Cerebellar nuclear complex (tissue), 1 donor: ENCODE measurements at regions not wholly inside any gene's neighbourhood (a gene's known extent, or its start where the extent isn't known, plus 50 kb on each side); places are given as distances from the start of the nearest gene placed in this dataset.

ENCODE experiments used
- DNase-seq, 2 experiments: peaks; one replicate each; lab custom pipeline; 2025; lab: John Stamatoyannopoulos, UW

DNA sequence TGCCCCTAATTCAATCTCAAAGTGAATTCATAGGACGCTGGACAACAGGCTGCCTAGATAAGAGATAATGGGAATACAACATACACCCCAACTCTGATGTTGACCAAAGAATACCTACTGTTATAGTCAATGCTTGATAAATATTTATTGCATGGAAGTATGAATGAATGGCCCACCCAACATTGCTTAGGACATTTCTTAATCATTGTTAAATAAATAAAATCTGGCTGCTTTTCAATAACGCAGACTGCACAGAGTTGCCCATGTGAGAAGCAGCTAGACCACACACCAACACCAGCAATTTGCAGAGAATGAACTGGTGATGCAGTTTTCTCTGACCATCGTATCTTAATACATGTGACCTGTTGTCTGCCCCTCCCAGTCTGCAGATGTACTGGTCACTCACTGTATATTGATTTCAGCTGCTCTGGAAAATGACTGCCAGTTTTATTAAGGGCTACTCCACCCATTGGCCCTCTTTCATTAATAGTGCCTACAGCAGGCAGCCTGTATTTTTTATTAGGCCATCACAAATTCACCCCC, 236.2 kb upstream of the WWC1 start:
- no peak for DNase-seq

DNA sequence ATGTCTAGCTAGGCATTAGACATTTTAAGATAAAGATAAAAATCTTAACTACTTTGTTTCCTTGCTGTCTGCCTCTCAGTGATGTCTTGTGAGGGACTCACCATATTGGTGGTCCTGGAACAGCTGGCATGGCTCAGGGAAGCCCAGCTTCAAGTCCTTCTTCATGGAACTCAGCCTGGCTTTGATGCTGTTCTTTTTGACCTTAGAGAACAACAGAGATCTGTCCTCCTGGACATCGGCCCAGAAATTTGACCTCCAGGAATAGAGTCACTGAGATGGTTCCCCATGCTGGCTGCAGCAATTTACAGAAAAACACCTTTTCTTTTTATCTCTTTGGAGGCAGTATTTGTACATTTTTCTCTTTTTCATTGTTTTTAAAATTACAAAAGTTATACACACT, 235.5 kb upstream of the WWC1 start:
- DNase-seq, result no peak

DNA sequence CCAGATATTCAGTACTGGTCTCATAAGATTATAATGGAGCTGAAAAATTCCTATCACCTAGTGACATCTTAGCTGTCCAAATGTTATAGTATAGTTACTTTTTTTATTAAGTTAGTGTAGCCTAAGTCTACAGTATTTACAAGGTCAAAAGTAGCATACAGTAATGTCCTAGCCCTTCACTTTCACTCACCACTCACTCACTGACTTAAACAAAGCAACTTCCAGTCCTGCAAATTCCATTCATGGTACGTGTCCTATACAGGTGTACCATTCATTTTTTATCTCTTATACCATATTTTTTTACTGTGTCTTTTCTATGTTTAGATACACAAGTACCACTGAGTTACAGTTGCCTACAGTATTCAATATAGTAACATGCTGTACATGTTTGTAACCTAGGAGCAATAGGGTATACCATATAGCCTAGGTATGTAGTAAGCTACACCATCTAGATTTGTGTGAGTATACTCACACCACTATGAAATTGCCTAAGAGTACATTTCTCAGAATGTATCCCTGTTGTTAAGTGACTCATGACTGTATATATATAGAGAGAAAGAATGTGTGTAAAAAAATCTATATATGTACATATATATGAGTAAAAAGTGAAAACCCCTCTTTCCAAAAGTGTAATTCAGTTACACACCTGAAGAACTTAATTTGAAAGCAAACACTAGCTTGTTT, 234.8 kb upstream of the WWC1 start:
- DNase-seq, result no peak

DNA sequence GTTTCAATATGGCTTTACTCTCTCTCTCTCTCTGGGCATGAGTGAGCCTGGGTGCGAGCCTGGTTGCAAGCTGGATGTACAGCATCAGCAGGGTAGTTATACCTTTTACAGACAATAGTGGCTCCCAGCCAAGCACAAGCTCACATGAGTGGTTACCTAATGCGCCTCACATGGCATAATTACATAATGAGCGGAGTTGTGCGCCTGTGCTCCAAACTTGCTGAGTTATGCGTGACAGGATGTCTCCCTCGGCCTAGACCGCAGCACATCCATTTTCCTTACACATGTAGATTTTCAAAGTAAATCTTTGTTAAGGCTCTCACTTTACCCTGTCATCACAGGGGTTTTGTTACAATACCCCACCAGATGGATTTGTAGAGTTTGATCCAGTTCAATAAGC, 233.5 kb upstream of the WWC1 start:
- no peak for DNase-seq

DNA sequence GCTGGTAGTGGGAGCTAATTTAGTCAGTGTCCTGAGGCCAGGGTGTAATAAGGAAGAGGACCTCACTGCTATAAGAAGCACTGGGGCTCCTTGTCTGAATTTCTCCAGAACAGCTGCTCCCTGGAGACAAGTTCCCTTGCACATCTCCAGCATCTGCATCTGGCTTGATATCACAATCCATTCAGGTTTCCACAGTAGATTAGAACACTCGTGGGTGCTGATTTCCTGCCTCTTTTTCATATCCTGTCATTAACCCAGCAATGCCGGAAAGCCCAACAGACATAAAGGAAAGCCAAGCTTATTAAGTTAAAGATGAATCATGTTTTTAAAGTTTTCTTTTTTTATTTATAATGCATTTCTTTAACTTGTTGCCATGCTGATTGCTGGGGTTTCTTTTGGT, 232.3 kb upstream of the WWC1 start:
- no peak for DNase-seq

DNA sequence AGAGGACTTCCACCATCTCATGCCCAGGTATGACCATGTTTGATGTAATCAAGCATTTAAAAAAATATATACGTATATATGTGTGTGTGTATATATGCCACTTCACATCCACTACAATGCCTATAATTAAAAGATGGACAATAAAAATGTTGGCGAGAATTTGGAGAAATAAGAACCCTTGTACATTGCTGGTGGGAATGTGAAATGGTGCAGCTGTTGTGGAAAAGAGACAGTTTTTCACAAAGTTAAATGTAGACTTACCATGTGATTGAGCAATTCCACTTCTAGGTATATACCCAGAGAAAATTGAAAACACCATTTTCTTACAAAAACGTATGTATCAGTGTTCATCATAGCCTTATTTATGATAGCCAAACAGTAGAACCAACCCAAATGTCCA, 229.2 kb upstream of the WWC1 start:
- no peak for DNase-seq

DNA sequence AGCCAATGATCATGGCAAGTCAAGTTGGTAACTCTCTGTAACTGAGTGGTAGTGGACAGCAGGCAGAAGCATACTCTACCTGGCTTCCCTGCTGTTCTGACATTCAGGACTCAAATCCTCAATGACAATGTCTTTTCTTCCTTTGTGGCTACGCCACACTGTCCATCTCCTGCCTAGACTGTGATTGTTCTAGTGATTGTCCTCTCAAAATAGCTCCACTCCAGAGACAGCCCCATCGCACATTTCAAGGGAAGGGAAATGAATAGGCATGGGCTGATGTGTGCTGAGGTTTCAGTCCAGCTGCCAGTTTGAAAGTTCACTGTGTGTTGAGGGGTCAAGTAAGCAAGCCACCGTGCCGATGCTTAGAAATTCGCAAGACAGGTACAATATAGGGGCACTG, 227.0 kb upstream of the WWC1 start:
- no peak for DNase-seq

DNA sequence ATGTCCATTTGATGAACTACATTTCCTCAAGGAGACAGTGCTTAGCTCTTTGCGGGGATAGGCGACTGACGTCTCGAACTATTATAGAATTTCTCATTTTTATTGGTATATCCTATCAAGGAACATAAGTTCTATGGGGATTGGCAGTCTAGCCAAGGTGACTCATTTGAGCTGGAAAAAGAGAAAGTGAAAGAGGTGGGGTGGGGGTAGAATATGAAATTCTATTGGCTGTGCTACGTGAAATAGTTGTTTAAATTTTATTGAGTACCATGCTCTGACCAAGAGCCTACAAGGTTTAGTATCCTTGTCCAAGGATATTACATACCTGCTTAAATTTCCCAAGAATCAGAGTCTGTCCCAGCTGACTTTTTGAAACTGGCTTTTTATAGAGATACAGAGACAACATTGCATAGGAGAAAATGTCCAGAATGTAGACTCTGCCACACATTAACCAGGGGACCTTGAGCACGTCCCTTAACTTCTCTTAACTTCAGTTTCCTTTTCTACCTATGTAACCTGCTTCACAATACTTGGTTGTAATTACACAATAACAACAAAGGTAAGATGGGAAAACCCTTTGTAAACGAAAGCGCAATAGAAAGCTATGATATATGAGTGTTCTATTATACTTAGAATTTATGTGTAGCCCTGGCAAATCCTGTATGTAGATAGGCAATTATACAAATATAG, 226.4 kb upstream of the WWC1 start:
- DNase-seq, result no peak

DNA sequence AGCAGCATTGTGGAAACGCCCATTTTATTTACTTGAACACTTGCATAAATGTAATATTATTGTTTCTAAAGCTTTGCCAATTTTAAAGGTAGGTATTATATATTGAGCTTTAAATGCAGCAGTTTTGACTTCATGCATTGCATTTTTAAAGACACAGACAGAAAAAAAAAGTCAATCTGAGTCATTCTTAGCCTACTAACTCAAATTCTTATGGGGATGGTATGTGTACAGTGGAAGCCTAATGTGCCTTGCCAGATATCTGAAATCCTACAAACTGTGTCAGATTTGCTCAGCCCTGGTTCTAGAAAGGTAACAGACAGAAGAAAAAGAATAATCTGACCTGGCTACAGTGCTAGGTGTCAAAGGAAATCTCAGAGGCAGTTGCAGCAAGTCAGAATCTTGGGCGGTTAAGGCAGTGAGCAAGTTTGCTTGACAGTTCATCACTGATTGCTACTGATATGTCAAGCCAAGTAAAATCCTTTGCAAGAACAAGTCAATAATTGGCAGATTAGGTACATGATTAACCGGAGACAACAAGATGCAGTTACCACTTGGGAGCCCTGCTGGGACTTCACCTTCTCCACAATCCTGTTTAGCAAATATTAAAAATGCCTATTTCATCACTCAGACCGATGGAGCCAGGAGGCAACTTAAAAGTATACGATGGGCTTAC, 224.8 kb upstream of the WWC1 start:
- DNase-seq, result no peak

DNA sequence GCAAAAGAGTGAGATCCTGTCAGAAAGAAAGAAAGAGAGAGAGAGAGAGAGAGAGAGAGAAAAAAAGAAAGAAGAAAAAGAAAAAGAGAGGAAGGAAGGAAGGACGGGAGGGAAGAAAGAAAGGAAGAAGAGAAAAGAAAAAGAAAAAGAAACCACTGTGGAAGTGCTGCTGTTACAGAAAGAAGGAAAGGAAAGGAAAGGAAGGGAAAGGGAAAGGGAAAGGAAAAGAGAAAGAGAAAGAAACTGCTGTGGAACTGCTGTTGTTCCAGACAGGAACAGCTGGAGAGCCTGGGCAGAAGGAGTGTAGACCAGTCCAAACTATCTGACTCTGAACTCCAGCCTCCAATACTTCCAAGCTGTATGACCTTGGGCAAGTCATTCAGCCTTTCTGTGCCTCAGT, 220.7 kb upstream of the WWC1 start:
- DNase-seq, result no peak

DNA sequence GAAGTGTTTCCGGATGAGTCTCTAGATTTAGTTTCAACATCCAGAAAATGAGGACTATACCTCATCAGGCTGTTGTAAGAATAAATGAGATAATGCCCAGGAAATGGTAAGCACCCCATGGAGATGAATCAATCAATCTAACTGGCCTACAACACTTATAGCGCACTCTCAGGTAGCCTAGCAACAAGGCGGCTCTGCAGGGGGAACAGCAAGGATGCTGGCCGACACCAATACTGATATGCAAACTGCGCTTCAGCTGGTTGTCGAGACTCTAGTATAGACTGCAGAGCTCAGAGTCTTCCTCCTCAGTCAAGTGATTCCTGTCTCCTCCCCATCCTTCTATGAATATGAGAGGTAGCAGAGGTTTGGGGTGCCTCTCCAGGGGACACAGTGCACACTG, 218.8 kb upstream of the WWC1 start:
- no peak for DNase-seq

DNA sequence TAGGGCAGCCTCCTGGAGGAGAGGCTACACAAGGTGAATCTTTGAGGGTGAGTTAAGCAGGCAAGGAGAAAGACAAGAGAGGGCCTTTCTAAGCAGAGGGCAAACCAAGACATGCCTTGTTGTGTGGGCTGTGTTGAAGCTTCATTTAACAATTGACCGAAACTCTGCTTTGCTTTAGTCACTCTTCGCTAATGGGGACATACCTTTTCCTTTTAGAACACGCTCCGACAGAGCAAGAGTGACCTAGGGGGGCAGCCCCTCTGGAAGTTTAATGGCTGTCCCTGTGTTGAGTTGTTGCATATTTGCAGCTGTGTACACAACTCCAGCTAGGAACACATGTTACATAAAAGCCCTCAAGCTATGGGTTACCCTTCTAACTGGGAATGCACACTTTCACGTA, 218.1 kb upstream of the WWC1 start:
- no peak for DNase-seq

DNA sequence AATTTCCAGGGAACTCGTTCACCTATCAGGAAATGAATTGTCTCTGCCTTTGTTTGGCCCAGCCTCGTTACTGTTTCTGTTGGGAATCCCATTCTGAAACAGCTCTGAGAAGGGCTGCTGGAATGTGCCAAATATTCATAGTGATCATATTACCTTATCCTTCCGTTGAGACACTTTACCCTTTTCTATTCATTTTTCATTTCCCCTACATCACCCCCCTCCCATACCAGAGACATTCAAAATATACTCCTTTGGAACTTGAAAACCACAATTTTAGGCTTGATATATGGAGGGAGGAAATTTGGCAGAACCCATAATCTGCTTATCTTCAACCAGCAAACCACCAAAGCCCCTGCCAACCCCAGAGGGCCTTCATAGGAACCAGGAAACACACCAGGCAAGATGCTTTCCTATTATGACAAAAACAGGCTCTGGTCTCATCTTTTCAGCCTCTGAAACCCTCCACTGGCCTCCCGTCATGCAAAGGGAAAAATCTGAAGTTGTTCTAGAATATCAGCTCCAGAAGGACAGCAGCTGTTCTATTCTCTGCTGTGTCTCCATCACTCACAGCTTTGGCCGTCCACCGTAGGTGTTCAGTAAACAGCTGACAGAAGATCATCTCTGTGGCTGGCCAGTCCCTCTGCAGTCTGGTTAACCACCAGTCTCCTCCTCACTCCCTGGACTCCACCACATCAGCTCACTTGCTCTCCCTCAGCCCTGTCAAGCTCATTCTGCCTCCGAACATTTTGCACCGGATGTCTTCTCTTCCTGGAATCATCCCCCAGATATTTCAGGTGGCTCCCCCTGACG, 217.2 kb upstream of the WWC1 start:
- DNase-seq, result no peak

DNA sequence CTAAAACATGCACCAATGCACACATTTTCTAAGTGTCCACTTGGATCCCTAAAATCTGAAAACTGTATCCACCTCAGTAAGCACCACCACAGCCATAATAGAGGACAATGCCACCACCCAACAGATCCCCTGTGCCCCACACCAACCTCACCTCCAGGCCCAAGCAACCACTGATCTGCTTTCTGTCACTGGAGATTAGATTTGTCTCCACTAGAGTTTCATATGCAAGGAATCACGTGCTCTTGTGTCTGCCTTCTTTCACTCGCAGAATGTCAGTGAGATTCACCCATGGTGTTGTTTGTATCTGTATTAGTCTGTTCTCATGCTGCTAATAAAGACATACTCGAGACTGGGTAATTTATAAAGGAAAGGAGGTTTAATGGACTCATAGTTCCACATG, 216.1 kb upstream of the WWC1 start:
- DNase-seq, result no peak

DNA sequence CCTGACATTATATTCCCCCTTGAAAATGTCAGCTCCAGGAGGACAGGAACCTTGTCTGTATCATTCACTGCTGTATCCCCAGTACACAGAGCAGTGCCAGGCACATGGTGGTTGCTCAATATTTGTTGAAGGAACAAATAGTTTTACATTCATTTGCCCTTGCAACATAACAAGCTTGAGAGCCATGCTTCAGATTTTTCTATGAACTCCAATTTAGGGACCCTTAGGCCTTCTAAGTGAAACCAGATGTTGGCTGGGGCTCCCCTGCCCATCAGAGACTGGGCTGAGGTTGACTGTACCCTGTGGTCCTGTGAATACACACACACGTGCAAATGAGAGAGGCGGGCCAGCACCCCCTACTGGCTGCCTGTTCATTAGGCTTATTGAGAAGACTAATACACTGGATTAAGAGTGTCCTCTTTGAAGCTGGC, 214.9 kb upstream of the WWC1 start:
- DNase-seq, result no peak

DNA sequence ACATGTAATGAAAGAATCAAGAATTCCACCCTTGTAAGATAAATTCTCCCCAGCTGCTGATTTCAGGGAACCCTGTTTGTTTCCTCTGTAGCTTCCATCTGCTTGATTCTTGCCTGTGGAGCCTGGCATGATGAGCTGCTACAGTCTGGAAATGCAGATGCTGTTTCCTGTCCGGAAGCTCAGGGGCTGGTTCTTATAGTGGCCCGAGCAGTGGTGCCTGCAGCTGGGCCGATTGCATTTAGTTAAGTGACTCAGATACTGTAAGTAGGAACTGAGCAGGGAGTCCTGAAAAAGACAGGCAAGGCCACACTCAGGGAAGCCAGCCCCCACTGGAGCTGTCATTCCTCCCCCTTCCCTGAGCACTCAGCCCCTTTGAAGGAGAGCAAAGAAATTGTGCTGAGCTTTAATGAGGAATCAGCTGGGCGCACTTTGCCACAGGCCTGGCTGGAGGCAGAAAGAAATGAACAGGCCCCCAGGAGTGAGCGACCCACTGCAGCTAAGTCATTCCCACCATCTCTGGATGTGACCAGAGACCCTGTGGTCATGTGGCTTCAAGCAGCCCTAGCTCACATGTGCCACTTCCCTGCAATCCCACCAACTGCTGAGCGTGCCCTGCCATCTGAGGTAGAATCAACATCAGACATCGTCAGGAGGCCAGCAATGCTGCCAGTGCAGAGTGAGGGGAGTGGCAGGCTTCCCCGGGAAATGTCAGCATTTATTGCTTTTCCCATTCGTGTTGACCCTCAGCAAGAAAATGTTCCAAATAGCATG, 206.0 kb upstream of the WWC1 start:
- no peak for DNase-seq

DNA sequence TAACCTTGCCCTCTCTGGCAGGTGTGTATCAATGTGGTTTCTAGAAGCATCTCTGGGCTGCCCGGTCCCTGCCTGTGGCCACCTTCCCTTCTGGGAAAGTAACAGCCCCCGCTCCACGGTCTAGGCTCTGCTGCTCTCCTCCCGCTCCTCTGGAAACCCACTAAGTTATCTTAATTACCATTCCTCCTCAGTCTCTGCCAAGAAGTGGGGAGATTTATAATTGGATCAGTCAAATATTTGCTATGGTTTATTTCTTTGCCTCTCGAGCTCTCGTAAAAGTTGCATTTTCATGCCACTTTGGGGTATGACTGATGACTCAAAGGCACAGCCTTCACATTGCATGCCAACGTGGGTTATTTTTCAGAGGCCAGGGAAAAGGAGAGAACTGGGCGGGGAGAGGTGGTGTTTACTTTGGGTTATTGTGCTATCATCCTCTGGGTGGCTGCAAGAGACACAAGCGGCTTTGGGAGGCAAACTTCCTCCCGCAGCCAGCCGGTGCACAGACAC, 205.3 kb upstream of the WWC1 start:
- no peak for DNase-seq

DNA sequence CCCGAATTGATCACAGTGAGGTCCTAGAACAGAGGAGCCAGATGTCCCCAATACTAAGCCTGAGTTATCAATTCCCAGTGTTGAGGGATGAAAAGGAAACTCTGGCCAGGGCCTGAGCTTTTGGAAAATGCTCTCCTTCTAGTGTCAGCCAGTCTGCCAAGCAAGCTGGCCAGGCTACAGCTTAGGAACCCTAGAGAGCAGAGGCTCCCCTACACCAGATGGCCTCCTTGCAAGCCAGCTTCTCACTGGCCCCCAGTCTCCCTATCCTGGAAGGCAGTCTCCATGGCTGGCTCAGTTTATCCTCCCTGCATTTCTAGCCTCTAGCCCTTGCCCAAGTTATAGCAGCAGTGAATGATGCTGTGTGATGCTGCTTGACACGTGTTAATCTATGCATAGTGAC, 204.7 kb upstream of the WWC1 start:
- no peak for DNase-seq

DNA sequence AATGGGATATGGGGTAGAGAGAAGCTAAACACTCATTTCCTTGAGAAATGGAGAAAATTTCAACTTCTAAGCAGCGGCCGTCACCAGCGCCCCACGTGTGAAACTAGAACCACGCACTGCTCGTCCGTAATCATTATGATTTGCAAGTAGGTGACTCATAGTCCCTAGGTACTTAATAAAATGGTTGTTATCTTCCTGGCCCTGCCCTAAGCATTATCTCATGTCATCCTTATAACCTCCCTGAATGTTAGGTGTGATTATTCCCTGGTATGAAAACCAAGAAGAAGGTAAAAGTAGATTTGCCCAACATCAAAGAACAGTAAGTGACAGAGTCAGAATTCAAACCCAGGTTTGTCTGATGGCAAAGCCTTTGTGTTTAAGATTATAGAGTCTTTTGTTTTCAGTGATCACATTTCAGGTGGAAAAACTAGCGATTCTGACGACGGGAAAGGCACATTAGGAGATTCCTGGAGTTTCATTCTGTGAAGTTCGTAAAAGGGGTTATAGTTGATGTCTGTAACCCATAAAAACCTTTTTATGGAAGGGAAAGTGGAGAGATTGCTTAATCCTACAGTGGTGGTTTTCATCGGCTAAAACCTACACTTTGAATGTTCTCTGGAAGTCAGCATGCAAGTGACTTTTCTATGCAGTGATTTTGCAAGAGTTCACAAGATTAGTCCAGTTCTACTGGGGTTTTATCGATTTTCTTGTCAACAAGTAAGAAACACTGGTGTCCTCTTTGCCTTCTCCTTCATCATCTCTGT, 202.9 kb upstream of the WWC1 start:
- DNase-seq, result no peak

DNA sequence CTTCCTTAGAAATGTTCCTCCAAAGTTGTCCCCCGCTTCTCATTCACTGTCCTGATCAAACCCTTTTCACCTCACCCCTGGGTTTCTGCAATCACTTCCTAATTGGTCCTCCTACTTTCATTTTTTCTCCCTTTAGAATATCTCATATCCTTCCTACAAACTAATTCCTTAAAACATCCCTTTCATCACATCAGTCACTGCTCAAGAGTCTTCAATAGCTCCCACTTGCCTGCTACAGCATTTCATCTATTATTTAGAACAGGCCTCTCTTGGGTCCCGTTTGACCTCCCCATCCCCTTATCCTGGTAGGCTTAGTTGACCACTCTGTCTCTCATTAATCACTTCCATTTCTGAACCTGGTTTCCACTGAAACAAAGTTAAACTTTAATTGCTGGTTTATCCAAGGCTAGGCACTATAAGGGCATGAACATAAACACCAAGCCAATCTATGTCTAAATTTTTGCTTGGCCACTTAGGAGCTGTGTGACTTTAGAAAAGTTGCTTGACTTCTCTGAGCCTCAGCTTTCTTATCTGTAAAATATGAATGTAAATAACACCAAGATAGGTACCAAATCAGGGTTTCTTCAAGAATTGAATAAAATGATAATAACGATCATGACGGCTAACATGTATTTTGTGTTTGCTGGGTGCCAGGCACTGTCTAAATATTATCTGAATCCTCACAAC, 202.1 kb upstream of the WWC1 start:
- no peak for DNase-seq
